Neural cell (in vitro differentiated cells): ENCODE measurements at regions not wholly inside any gene's neighbourhood (a gene's known extent, or its start where the extent isn't known, plus 50 kb on each side); places are given as distances from the start of the nearest gene placed in this dataset.
A peak's percentile ranks its signal among the peaks of the same experiment; 100 is the strongest.

Experiments
- H2AFZ ChIP-seq: fragments of 200-600, 300-800 bp; sonication (generic), shearing (Covaris generic); 2 replicates; pipeline ENCODE4 v1.6.0; 2014; ENCODE audit warnings: low read depth, mild to moderate bottlenecking, antibody characterized with exemption, low read length, moderate library complexity
- H3F3A ChIP-seq: fragments of 200-600 bp; shearing (Covaris generic); 2 replicates; pipeline ENCODE4 v1.6.1; 2016; ENCODE audit warnings: mild to moderate bottlenecking, moderate library complexity, mixed read lengths, antibody characterized with exemption, low read length; ENCODE audit not compliant: insufficient read depth, poor library complexity, severe bottlenecking
- H3K27ac ChIP-seq: fragments of 200-600, 300-800 bp; sonication (generic), shearing (Covaris generic); 2 replicates; pipeline ENCODE4 v1.5.1; 2014; ENCODE audit warnings: mild to moderate bottlenecking, low read length, moderate library complexity
- H3K27me3 ChIP-seq: fragments of 300-800, 200-600 bp; sonication (generic), shearing (Covaris generic); 2 replicates; pipeline ENCODE4 v1.6.0; 2014; ENCODE audit warnings: mild to moderate bottlenecking, low read depth, low read length, moderate library complexity; ENCODE audit not compliant: insufficient read depth
- H3K36me3 ChIP-seq: fragments of 300-800, 200-600 bp; sonication (generic), shearing (Covaris generic); 2 replicates; pipeline ENCODE4 v1.5.1; 2014; ENCODE audit warnings: mild to moderate bottlenecking, antibody characterized with exemption, low read length, moderate library complexity; ENCODE audit not compliant: insufficient read depth
- H3K4me2 ChIP-seq: fragments of 300-800, 200-600 bp; sonication (generic), shearing (Covaris generic); 2 replicates; pipeline ENCODE4 v1.6.0; 2014; ENCODE audit warnings: mild to moderate bottlenecking, low read length
- H3K4me3 ChIP-seq: fragments of 300-800, 200-600 bp; sonication (generic), shearing (Covaris generic); 2 replicates; pipeline ENCODE4 v1.5.1; 2014; ENCODE audit warnings: mild to moderate bottlenecking, low read length, moderate library complexity
- H3K79me2 ChIP-seq: fragments of 200-600 bp; shearing (Covaris generic); replicated peaks from 2 replicates; pipeline ENCODE4 v1.6.0; 2014; ENCODE audit warnings: mild to moderate bottlenecking, low read length, moderate library complexity; ENCODE audit not compliant: insufficient read depth
- H3K9ac ChIP-seq: fragments of 300-800, 200-600 bp; sonication (generic), shearing (Covaris generic); 2 replicates; pipeline ENCODE4 v1.6.1; 2016; ENCODE audit warnings: mild to moderate bottlenecking, low read length, mixed read lengths
- H3K9me2 ChIP-seq: fragments of 200-600 bp; shearing (Covaris generic); 2 replicates; pipeline ENCODE4 v1.6.1; 2016; ENCODE audit warnings: mild to moderate bottlenecking, low read length, mixed read lengths; ENCODE audit not compliant: insufficient read depth
- H3K9me3 ChIP-seq: fragments of 200-600, 300-800 bp; sonication (generic), shearing (Covaris generic); 2 replicates; pipeline ENCODE4 v1.6.1; 2016; ENCODE audit warnings: mild to moderate bottlenecking, mixed run types, low read length, moderate library complexity, mixed read lengths
- H4K20me1 ChIP-seq: fragments of 200-600 bp; shearing (Covaris generic); 2 replicates; pipeline ENCODE4 v1.6.1; 2016; ENCODE audit warnings: mild to moderate bottlenecking, mixed run types; ENCODE audit not compliant: insufficient read depth
- CTCF ChIP-seq: fragments of 450-650 bp; IDR thresholded peaks from 2 replicates; pipeline ENCODE4 v1.5.1; 2014; ENCODE audit warnings: antibody characterized with exemption, mild to moderate bottlenecking, moderate library complexity; ENCODE audit not compliant: poor library complexity, severe bottlenecking
- EP300 ChIP-seq: fragments of 450-650 bp; conservative IDR thresholded peaks from 2 replicates; pipeline ENCODE4 v1.6.1; 2014; ENCODE audit warnings: antibody characterized with exemption, mild to moderate bottlenecking, moderate library complexity; ENCODE audit not compliant: poor library complexity, severe bottlenecking
- EZH2 ChIP-seq: fragments of 200-600, 300-800 bp; shearing (Covaris generic), sonication (generic); IDR thresholded peaks from 2 replicates; pipeline ENCODE4 v1.6.1; 2014; ENCODE audit warnings: antibody characterized with exemption, low read length, borderline replicate concordance, mild to moderate bottlenecking; ENCODE audit not compliant: insufficient read depth, poor library complexity, severe bottlenecking
- MXI1 ChIP-seq: fragments of 450-650 bp; conservative IDR thresholded peaks from 2 replicates; pipeline ENCODE4 v1.6.1; 2014; ENCODE audit warnings: antibody characterized with exemption, mild to moderate bottlenecking; ENCODE audit not compliant: poor library complexity, severe bottlenecking
- POLR2AphosphoS5 ChIP-seq: IDR thresholded peaks from 2 replicates; pipeline ENCODE4 v1.6.1; 2012
- SMC3 ChIP-seq: fragments of 450-650 bp; conservative IDR thresholded peaks from 2 replicates; pipeline ENCODE4 v1.6.1; 2014; ENCODE audit warnings: antibody characterized with exemption, mild to moderate bottlenecking, moderate library complexity; ENCODE audit not compliant: poor library complexity
- TAF1 ChIP-seq: IDR thresholded peaks from 2 replicates; pipeline ENCODE4 v1.6.1; 2012; ENCODE audit warnings: low read depth
- TF ChIP-seq, protein P1 (sequence below): IDR thresholded peaks from 2 replicates; pipeline ENCODE4 v1.6.1; 2012; ENCODE audit warnings: borderline replicate concordance

DNA sequence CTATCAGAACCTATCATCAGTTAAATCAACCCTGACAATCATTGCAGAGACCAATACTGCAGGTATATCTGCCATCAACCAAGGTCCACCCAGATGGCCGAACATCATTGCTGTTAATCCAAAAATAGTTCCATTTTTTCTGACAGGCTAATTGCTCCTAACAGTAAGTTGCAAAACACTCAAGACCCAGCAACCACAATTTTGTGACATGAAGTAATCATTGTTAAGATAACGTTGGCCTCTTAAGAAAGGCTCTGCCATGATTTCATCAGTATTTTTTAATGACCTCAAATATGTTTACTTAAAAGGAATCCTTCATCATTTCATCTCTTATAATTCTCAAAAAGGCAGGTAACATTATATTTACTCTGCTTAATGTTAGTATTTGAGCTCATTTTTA lies 553.4 kb upstream of the POM121L12 start:
- TF ChIP-seq CTCF (no peak), MXI1 (no peak), SMC3 (no peak), EZH2 (no peak), EP300 (no peak), TAF1 (no peak), POLR2AphosphoS5 (no peak)
- TF ChIP-seq, protein P1, sequence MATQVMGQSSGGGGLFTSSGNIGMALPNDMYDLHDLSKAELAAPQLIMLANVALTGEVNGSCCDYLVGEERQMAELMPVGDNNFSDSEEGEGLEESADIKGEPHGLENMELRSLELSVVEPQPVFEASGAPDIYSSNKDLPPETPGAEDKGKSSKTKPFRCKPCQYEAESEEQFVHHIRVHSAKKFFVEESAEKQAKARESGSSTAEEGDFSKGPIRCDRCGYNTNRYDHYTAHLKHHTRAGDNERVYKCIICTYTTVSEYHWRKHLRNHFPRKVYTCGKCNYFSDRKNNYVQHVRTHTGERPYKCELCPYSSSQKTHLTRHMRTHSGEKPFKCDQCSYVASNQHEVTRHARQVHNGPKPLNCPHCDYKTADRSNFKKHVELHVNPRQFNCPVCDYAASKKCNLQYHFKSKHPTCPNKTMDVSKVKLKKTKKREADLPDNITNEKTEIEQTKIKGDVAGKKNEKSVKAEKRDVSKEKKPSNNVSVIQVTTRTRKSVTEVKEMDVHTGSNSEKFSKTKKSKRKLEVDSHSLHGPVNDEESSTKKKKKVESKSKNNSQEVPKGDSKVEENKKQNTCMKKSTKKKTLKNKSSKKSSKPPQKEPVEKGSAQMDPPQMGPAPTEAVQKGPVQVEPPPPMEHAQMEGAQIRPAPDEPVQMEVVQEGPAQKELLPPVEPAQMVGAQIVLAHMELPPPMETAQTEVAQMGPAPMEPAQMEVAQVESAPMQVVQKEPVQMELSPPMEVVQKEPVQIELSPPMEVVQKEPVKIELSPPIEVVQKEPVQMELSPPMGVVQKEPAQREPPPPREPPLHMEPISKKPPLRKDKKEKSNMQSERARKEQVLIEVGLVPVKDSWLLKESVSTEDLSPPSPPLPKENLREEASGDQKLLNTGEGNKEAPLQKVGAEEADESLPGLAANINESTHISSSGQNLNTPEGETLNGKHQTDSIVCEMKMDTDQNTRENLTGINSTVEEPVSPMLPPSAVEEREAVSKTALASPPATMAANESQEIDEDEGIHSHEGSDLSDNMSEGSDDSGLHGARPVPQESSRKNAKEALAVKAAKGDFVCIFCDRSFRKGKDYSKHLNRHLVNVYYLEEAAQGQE: no peak
- Histone ChIP-seq H3K36me3 (no peaks in the 10 kb centered on the region), H3K27ac (no peak overlapping the region), H3K4me3 (no peak overlapping the region), H3K79me2 (no peaks in the 10 kb centered on the region), H3K9ac (no peak overlapping the region), H3K9me2 (no peaks in the 10 kb centered on the region), H4K20me1 (no peaks in the 10 kb centered on the region), H3K4me2 (no peak overlapping the region), H3F3A (no peaks in the 10 kb centered on the region), H3K9me3 (no peaks in the 10 kb centered on the region), H3K27me3 (no peaks in the 10 kb centered on the region), H2AFZ (no peak overlapping the region)

DNA sequence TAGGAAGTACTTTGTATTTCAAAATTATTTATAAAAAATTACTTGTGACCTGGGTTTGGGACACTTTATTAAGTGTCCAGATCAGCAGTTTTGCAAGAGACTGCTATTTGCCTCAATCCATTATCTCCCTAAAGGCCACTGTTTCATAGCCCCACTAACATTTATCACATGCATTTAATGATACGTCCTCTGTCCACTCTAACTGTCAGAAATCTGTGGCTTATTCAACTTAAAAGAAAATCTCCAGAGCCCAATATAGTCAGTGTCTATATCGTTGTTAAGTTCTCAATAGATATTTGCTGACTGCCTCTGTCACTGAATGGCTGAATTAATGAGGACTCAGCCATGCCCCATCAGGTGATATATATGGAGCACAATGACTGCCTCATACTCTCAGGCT lies 553.9 kb upstream of the POM121L12 start:
- Histone ChIP-seq H3K9ac (no peak overlapping the region), H3F3A (no peaks in the 10 kb centered on the region), H4K20me1 (no peaks in the 10 kb centered on the region), H3K27me3 (no peaks in the 10 kb centered on the region), H3K9me2 (no peaks in the 10 kb centered on the region), H3K4me2 (no peak overlapping the region), H2AFZ (no peak overlapping the region), H3K79me2 (no peaks in the 10 kb centered on the region), H3K27ac (no peak overlapping the region), H3K36me3 (no peaks in the 10 kb centered on the region), H3K9me3 (no peaks in the 10 kb centered on the region), H3K4me3 (no peak overlapping the region)
- TF ChIP-seq POLR2AphosphoS5: peak; percentile 9
- TF ChIP-seq CTCF: no peak
